HG03457 (cell line): ENCODE measurements at regions not wholly inside any gene's neighbourhood (a gene's known extent, or its start where the extent isn't known, plus 50 kb on each side); places are given as distances from the start of the nearest gene placed in this dataset.

Experiments
- ATAC-seq: cut with Tn5 transposase; IDR thresholded peaks from one replicate; pipeline ENCODE4 v1.9.1; 2021; ENCODE audit warnings: moderate number of reproducible peaks; ENCODE audit not compliant: unreplicated experiment

- no peak for ATAC-seq
Observed at GRCh38 chr17:12287953-12288352, 267.3 kb downstream of the MAP2K4 start.

- ATAC-seq, result no peak
Observed at GRCh38 chr17:12290207-12290606, 269.5 kb downstream of the MAP2K4 start.

GRCh38 chr17:12296209-12296625 is 275.5 kb downstream of the MAP2K4 start:
- ATAC-seq, result no peak

- ATAC-seq, result no peak
Observed at GRCh38 chr17:12301551-12301950, 280.9 kb downstream of the MAP2K4 start.

- ATAC-seq, result no peak
Observed at GRCh38 chr17:12302711-12303110, 282.0 kb downstream of the MAP2K4 start.

GRCh38 chr17:12310811-12311210 is 290.1 kb downstream of the MAP2K4 start:
- ATAC-seq, result no peak

GRCh38 chr17:12312692-12313091 is 292.0 kb downstream of the MAP2K4 start:
- no peak for ATAC-seq

GRCh38 chr17:12313786-12314185 is 293.1 kb downstream of the MAP2K4 start:
- no peak for ATAC-seq

GRCh38 chr17:12316021-12316420 is 295.3 kb downstream of the MAP2K4 start:
- no peak for ATAC-seq

- no peak for ATAC-seq
Observed at GRCh38 chr17:12318571-12319266, 298.0 kb downstream of the MAP2K4 start.

- no peak for ATAC-seq
Observed at GRCh38 chr17:12320286-12320685, 299.6 kb downstream of the MAP2K4 start.

GRCh38 chr17:12328204-12328603 is 307.5 kb downstream of the MAP2K4 start:
- ATAC-seq, result no peak

- no peak for ATAC-seq
Observed at GRCh38 chr17:12330456-12330855, 309.8 kb downstream of the MAP2K4 start.

GRCh38 chr17:12341328-12341727 is 320.7 kb downstream of the MAP2K4 start:
- ATAC-seq, result no peak

GRCh38 chr17:12342161-12342560 is 321.5 kb downstream of the MAP2K4 start:
- no peak for ATAC-seq

GRCh38 chr17:12342609-12343435 is 322.1 kb downstream of the MAP2K4 start:
- no peak for ATAC-seq

GRCh38 chr17:12348476-12348875 is 317.2 kb upstream of the MYOCD start:
- ATAC-seq, result no peak

- no peak for ATAC-seq
Observed at GRCh38 chr17:12349297-12349696, 316.4 kb upstream of the MYOCD start.

GRCh38 chr17:12352127-12352526 is 313.6 kb upstream of the MYOCD start:
- ATAC-seq, result no peak

GRCh38 chr17:12357600-12357999 is 308.1 kb upstream of the MYOCD start:
- no peak for ATAC-seq

GRCh38 chr17:12358477-12358876 is 307.2 kb upstream of the MYOCD start:
- no peak for ATAC-seq

GRCh38 chr17:12362853-12363455 is 302.7 kb upstream of the MYOCD start:
- no peak for ATAC-seq
